Jurkat, Clone E6-1 (cell line): ENCODE measurements at regions not wholly inside any gene's neighbourhood (a gene's known extent, or its start where the extent isn't known, plus 50 kb on each side); places are given as distances from the start of the nearest gene placed in this dataset.

Source experiments
- DNase-seq: peaks from one replicate; pipeline ENCODE4 v3.0.0-alpha.2; 2011; ENCODE audit warnings: low read depth, low spot score
- H3K4me3 ChIP-seq: 2 replicates; pipeline ENCODE4 v1.5.1; 2011; ENCODE audit warnings: mild to moderate bottlenecking, low read length, control low read depth, moderate library complexity

DNA sequence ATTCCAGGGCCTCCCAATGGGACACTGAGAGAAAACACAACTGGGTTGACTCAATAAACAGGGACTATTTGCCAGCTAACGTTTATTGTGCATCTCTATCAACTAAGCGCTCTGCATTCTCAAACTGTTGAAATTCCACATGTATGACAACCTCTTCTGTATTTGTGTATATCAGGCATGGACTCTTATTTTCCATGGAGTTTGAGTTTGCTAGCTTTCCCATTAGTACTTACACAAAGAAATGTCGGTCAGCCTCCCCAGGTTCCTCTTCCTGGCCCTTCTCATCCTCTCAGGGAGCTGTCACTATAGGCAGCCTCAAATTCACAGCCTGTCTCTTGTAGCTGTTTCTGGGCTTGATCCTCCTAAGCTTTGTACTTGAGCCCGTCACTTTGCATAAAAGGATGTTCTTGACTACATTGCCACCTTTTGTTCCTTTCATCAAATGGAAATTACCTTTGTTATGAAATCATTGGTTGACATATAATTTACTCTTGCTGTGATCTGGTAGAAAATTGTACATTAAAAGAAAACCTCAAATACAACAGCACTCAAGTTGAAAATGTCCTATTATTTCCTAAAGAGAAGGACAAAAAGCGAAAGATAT is 60.0 kb upstream of the NTPCR start:
- DNase-seq: peak; percentile 82
- H3K4me3 ChIP-seq: peak overlapping the region; percentile 22

DNA sequence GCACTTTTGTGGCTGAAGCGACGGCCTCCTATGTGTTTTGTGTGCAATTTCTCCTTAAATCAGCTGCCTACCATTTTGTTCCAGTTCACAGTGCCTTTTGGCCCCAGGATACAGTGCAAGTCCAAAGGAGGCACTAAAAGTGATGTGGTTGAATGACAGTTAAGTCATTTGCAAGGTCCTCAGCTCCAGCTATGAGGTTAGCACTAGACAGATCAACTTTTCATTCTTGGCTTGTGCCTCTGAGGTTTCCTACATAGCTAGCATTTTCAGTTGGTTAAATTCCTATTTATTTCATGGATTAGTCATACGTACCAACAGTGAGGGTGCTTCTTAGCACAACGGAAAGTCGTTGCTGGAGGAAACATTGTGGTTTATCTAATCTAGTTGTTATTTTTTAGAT is 59.3 kb upstream of the NTPCR start:
- peak; percentile 91 for DNase-seq
- H3K4me3 ChIP-seq: peak overlapping the region; percentile 22

DNA sequence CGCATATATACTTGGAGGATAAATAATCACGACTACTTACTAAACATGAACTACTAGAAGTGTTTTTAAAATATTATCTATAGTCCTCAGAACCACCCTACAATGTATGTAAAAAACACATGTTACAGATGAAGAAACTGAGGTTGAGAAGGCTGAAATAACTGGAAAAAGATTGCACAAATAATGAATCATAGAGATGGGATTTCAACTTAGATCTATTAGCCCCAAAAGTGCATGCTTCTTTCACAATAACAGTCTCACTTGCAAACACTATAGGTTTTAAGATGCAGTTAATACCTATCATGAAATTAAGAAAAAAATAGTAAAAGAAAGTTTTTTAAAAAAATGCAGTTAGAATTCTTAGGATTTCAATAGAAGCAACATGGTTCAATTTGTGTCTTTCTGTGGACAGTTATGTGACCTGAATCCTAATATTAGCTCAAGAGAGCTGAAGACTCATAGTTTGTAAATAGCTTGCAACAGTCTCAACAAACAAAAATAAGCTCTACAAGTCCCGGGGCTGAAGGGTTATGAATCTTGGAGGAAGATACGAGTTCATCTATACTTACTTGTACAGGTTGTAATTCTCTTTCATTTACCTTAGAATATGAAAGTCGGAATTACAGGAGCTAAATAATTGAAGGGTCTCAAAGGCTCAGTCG is 58.6 kb upstream of the NTPCR start:
- no peak for DNase-seq

DNA sequence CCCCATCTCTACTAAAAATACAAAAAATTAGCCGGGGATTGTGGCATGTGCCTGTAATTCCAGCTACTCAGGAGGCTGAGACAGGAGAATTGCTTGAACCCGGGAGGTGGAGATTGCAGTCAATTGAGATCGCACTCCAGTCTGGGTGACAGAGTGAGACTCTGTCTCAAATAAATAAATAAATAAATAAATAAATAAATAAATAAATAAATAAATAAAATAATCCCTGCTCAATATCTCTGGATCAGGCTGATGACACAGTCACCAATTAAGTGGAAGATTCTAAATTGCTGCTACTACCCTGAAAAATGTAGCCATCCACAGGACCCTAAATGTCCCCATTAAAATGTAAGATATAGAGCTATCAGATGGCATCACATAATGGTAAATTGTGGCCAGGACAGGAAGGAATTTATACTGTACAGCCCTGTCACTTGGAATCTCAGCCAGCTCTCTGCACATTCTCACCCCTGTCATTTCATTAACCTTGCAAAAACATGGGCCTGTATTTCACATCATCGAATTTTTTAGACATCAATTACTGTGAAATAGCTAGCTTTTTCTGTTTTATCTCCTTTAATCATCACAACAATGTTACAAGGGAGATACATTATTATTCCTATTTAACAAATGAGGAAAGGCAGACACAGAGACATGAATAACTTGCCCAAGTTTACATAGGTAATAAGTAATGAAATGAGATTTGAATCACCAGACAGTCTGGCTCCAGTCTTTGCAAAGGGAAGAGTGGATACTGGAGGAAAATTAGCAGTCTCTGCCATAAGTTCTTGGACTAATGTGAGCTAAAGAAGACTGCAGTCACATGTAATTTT is 56.7 kb upstream of the NTPCR start:
- no peak overlapping the region for H3K4me3 ChIP-seq
- DNase-seq: no peak

More for the DNA sequence above, 58.6 kb upstream of the NTPCR start:
- no peak overlapping the region for H3K4me3 ChIP-seq

DNA sequence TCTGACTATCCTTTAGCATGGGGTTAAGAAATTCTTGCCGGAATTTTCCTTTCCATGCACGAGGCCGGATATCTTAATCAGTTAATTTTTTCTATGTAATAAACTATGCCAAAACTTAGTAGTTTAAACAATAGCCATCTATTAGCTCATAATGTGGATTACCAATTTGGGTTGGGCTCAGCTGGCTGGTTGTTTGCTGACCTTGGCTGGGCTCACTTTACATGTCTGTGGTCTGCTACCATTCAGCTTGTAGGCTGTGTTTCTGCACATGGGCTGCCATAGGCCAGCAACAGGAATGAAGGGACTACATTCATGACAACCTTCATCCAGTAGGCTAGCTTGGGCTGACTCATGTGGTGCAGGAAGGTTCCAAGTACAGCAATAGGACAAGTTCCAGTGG is 56.0 kb upstream of the NTPCR start:
- H3K4me3 ChIP-seq: no peak overlapping the region
- DNase-seq: no peak

DNA sequence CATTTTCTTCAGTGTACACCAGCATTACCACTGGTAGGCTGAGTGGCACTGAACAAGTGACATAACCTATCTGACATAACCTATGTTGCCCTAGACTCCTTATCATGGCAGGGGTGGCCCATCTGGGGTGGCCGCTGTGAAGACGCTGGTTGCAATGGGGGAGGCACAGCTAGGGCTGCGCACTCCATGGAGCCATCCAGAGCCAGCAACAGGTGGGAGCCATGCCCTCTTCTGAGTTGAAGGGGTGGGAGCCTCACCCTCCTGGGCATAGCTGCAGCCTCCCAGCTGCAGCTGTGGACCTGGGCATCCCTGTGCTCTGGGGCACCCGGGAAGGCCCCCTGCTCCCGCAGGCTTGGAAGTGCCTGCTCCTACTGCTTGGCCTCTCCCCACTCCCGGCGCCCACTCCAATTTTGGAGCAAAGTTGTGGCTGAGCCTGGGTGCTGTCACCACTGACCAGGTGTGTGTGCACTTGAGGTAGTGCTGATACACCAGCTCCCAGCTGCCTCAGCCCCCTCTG is 52.4 kb upstream of the NTPCR start:
- H3K4me3 ChIP-seq: no peak overlapping the region
- DNase-seq: no peak

DNA sequence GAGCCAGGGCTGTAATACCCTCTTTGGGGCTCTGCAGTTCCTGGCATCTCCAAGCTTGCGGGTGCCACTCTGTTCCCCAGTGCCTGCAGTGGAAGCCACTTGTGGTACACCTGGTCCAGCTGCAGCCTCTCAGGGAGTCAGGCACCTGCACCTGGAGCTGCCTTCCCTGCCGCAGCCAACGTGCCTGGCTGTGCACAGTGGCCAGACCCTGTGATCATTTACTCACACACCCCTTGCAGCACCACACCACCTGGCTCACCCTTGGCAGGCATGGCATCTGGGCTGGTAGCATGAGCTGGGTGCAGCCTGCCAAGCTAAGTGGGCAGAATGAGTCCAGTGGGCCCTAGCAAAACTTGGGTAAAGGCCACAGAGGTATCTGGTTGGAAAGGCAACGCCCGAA is 51.1 kb upstream of the NTPCR start:
- H3K4me3 ChIP-seq: no peak overlapping the region
- peak; percentile 83 for DNase-seq

DNA sequence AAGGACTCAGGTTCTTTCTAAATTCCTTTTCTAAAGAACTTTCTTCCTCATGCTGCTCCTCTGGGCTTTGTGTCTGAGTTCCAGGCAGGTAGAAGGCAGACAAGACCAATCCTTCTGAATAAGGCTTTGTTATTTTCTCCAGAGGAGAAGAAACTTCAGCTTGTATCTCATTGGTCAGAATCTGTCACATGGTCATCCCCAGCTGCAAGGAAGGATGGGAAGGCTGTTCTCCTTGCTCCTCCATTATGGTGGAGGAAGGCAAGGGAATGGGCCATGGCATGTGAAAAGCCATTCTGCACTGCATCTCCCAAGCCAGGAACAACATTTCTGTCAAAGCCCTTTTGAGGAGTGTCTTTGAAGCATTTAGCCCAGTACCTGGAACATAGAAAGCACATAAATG is 50.6 kb upstream of the NTPCR start:
- DNase-seq: no peak
- H3K4me3 ChIP-seq: no peak overlapping the region
